ENCODE measurements at regions not wholly inside any gene's neighbourhood (a gene's known extent, or its start where the extent isn't known, plus 50 kb on each side); places are given as distances from the start of the nearest gene placed in this dataset.

DNA sequence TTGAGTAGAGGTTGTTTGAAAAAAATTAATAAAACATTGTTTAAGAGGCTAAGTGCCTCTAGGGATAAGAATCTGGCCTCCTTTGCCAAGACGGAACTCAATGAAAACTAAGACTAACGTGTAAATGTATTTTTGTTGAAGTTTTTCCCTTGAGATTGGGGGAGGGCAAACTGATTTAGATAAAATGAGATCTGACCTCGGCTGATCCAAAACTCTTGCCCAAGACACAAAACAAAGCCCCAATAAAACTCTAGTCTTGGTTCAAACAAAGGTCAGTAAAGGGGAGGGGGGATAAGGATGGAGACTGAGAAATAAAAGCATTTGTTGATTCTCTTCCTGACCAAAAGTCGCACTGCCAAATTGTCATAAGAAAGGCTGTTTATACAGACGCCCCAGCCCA is 134.8 kb upstream of the DPT start:
- TF ChIP-seq CTCF (conservative IDR thresholded peaks at IDR 0.05; ENCODE audit: control insufficient read depth, insufficient read depth, low read depth, low read length) = no peak
- DNase-seq (ENCODE audit: low read depth) = no peak
- H3K4me3 ChIP-seq (ENCODE audit: control insufficient read depth, low read depth, low read length) = no peak overlapping the region

DNA sequence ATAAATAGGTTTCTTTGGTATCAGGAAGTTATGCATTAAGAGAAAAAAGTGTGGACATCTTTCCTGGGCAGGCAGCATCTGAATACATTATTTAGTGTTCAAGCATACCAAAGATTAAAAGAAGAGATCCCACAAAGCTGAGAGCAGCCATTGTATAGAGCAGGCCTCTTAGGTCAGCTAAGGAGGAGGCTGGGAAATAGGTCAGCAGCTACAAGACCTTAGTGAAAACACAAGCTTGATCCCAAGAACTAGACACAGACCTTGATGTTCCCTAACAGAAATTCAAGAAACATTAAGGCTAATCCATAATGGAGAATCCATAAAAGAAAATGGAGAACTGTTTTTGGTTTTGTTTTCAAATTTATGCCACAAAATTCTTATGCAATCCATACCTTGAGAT is 135.3 kb upstream of the DPT start:
- TF ChIP-seq CTCF (conservative IDR thresholded peaks at IDR 0.05; ENCODE audit: control insufficient read depth, insufficient read depth, low read depth, low read length) = no peak
- H3K4me3 ChIP-seq (ENCODE audit: control insufficient read depth, low read depth, low read length) = no peak overlapping the region
- DNase-seq (ENCODE audit: low read depth) = no peak

GRCh38 chr1:168865850-168866620 is 137.0 kb upstream of the DPT start:
- DNase-seq (ENCODE audit: low read depth) = no peak
- no peak for TF ChIP-seq CTCF (conservative IDR thresholded peaks at IDR 0.05; ENCODE audit: control insufficient read depth, insufficient read depth, low read depth, low read length)
- H3K4me3 ChIP-seq (ENCODE audit: control insufficient read depth, low read depth, low read length) = no peak overlapping the region

GRCh38 chr1:168867941-168868634 is 139.1 kb upstream of the DPT start:
- no peak for TF ChIP-seq CTCF (conservative IDR thresholded peaks at IDR 0.05; ENCODE audit: control insufficient read depth, insufficient read depth, low read depth, low read length)
- H3K4me3 ChIP-seq (ENCODE audit: control insufficient read depth, low read depth, low read length) = no peak overlapping the region
- no peak for DNase-seq (ENCODE audit: low read depth)

- DNase-seq (ENCODE audit: low read depth) = no peak
- H3K4me3 ChIP-seq (ENCODE audit: control insufficient read depth, low read depth, low read length) = no peak overlapping the region
- no peak for TF ChIP-seq CTCF (conservative IDR thresholded peaks at IDR 0.05; ENCODE audit: control insufficient read depth, insufficient read depth, low read depth, low read length)
Observed at GRCh38 chr1:168871531-168871930, 142.5 kb upstream of the DPT start.

DNA sequence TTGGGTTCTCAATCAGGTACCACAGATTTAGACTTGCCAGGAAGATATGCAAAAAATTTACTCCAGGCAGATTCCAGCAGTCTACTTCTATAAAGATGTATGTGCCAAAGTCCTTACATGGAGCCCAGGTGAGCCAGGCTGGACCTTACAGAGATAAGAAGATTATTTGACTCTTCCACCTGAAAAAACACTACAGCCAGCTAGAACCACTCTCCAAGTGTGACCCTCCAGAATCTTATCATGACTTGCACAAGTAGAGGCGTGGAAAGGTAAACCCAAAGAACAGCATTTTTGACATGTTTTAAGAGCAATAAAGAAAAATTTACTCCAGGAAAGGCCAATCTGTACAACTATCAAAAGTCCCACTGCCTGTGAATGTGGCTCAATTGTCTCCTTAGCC is 146.8 kb upstream of the DPT start:
- no peak for TF ChIP-seq CTCF (conservative IDR thresholded peaks at IDR 0.05; ENCODE audit: control insufficient read depth, insufficient read depth, low read depth, low read length)
- H3K4me3 ChIP-seq (ENCODE audit: control insufficient read depth, low read depth, low read length) = no peak overlapping the region
- DNase-seq (ENCODE audit: low read depth) = no peak
